Glutamatergic neuron (in vitro differentiated cells): ENCODE measurements at regions not wholly inside any gene's neighbourhood (a gene's known extent, or its start where the extent isn't known, plus 50 kb on each side); places are given as distances from the start of the nearest gene placed in this dataset.

Experiments used
- DNase-seq: peaks from one replicate; pipeline ENCODE4 v3.0.0; 2022
- H3K27ac Mint-ChIP-seq: one replicate; pipeline ENCODE4 v1.8.0; 2020; ENCODE audit warnings: mild to moderate bottlenecking, mixed read lengths, inconsistent platforms; ENCODE audit not compliant: unreplicated experiment
- H3K27me3 Mint-ChIP-seq: one replicate; pipeline ENCODE4 v1.8.0; 2020; ENCODE audit warnings: mild to moderate bottlenecking, moderate library complexity, mixed read lengths, inconsistent platforms; ENCODE audit not compliant: unreplicated experiment
- H3K36me3 Mint-ChIP-seq: one replicate; pipeline ENCODE4 v1.8.0; 2020; ENCODE audit warnings: mild to moderate bottlenecking, mixed read lengths, inconsistent platforms; ENCODE audit not compliant: unreplicated experiment
- H3K4me1 Mint-ChIP-seq: one replicate; pipeline ENCODE4 v1.8.0; 2020; ENCODE audit warnings: mild to moderate bottlenecking, low read depth, mixed read lengths, inconsistent platforms; ENCODE audit not compliant: unreplicated experiment
- H3K4me3 Mint-ChIP-seq: one replicate; pipeline ENCODE4 v1.8.0; 2020; ENCODE audit warnings: mild to moderate bottlenecking, mixed read lengths, inconsistent platforms; ENCODE audit not compliant: unreplicated experiment
- H3K9me3 Mint-ChIP-seq: one replicate; pipeline ENCODE4 v1.8.0; 2020; ENCODE audit warnings: mild to moderate bottlenecking, moderate library complexity, mixed read lengths, inconsistent platforms; ENCODE audit not compliant: unreplicated experiment
- CTCF ChIP-seq: fragments of 200-600 bp; sonication (generic); IDR thresholded peaks from one replicate; pipeline ENCODE4 v1.5.0; 2021; ENCODE audit not compliant: partially characterized antibody, unreplicated experiment

- DNase-seq = no peak
- H3K4me3 Mint-ChIP-seq = no peak overlapping the region
- no peak overlapping the region for H3K27ac Mint-ChIP-seq
- no peaks in the 10 kb centered on the region for H3K4me1 Mint-ChIP-seq
- peaks cover 12% of the 10 kb centered on the region for H3K27me3 Mint-ChIP-seq
- H3K9me3 Mint-ChIP-seq = peaks cover 31% of the 10 kb centered on the region
- no peak for TF ChIP-seq CTCF
- H3K36me3 Mint-ChIP-seq = peaks cover 26% of the 10 kb centered on the region
These were observed 869.7 kb downstream of the BRD1 start for GRCh38 chr22:48957987-48958321.

- Mint-ChIP-seq H3K4me1 (no peaks in the 10 kb centered on the region), H3K27me3 (peaks cover 12% of the 10 kb centered on the region), H3K4me3 (no peak overlapping the region), H3K9me3 (peaks cover 32% of the 10 kb centered on the region), H3K36me3 (peaks cover 26% of the 10 kb centered on the region), H3K27ac (no peak overlapping the region)
- TF ChIP-seq CTCF = no peak
- DNase-seq = no peak
These were observed 870.2 kb downstream of the BRD1 start for GRCh38 chr22:48957311-48957986.

GRCh38 chr22:48955351-48956311, 872.0 kb downstream of the BRD1 start:
- no peak for DNase-seq
- no peak overlapping the region for H3K27ac Mint-ChIP-seq

GRCh38 chr22:48954781-48955311, 872.8 kb downstream of the BRD1 start:
- Mint-ChIP-seq H3K36me3 (peaks cover 26% of the 10 kb centered on the region), H3K9me3 (peaks cover 33% of the 10 kb centered on the region), H3K27ac (no peak overlapping the region), H3K27me3 (peaks cover 13% of the 10 kb centered on the region), H3K4me1 (no peaks in the 10 kb centered on the region), H3K4me3 (no peak overlapping the region)
- DNase-seq = no peak
- TF ChIP-seq CTCF = no peak

More at GRCh38 chr22:48955351-48956311, 872.0 kb downstream of the BRD1 start:
- H3K36me3 Mint-ChIP-seq = peaks cover 26% of the 10 kb centered on the region
- no peaks in the 10 kb centered on the region for H3K4me1 Mint-ChIP-seq
- no peak for TF ChIP-seq CTCF
- H3K9me3 Mint-ChIP-seq = peaks cover 34% of the 10 kb centered on the region
- H3K27me3 Mint-ChIP-seq = peaks cover 15% of the 10 kb centered on the region
- H3K4me3 Mint-ChIP-seq = no peak overlapping the region
